ENCODE measurements at regions not wholly inside any gene's neighbourhood (a gene's known extent, or its start where the extent isn't known, plus 50 kb on each side); places are given as distances from the start of the nearest gene placed in this dataset.

DNA sequence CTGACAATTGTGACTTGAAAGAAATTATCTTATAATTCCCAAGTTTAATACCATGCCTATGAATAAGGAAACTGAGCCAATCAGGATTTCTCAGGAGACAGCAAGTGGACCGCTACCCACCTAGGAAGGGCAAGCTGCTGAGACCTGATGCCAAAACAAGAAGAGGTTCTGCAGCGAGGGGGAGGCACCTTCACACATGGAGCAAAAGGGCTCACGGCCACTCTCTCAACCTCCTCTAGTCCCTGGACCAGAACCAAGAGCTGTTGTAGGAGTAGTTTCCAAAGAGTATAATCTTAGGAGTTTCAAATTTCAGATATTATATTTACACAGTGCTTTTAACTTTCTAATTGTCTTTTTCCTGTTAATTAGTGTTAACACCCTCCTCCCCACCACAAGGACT lies 154.7 kb upstream of the ETAA1 start:
- H3K27ac ChIP-seq: no peak overlapping the region
- H3K4me1 ChIP-seq (ENCODE audit: low read depth): no peaks in the 10 kb centered on the region
- H3K27me3 ChIP-seq: no peaks in the 10 kb centered on the region
- no peak for DNase-seq (ENCODE audit: low read depth in 1 of 2, low spot score in 1 of 2)
- H3K9me3 ChIP-seq (ENCODE audit: low read depth): no peaks in the 10 kb centered on the region
- H3K36me3 ChIP-seq: no peaks in the 10 kb centered on the region
- TF ChIP-seq, protein P1, sequence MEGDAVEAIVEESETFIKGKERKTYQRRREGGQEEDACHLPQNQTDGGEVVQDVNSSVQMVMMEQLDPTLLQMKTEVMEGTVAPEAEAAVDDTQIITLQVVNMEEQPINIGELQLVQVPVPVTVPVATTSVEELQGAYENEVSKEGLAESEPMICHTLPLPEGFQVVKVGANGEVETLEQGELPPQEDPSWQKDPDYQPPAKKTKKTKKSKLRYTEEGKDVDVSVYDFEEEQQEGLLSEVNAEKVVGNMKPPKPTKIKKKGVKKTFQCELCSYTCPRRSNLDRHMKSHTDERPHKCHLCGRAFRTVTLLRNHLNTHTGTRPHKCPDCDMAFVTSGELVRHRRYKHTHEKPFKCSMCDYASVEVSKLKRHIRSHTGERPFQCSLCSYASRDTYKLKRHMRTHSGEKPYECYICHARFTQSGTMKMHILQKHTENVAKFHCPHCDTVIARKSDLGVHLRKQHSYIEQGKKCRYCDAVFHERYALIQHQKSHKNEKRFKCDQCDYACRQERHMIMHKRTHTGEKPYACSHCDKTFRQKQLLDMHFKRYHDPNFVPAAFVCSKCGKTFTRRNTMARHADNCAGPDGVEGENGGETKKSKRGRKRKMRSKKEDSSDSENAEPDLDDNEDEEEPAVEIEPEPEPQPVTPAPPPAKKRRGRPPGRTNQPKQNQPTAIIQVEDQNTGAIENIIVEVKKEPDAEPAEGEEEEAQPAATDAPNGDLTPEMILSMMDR (IDR thresholded peaks at IDR 0.05; ENCODE audit: low read depth, low read length): no peak
- H3K4me3 ChIP-seq: no peak overlapping the region

DNA sequence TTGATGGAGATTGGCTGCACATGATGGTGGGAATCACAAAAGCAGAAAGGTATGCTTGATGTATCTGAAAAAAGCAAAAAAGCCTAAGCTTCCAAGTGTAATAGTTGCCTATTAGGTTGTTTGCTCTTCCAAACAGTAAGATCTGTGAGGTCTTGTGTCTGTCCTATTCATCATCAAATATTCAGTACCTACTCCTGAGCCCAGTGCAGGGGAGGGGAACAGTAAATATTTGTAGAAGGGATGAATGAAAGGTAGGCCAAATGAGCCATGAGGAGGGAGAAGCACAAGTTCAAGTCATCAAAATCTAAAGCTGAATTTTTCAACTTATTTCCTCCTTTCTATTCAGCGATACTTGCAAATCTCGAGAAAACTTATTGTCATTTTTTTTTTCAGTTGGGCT lies 153.2 kb upstream of the ETAA1 start:
- TF ChIP-seq, protein P1 (IDR thresholded peaks at IDR 0.05; ENCODE audit: low read depth, low read length): no peak
- H3K4me1 ChIP-seq (ENCODE audit: low read depth): no peaks in the 10 kb centered on the region
- no peak overlapping the region for H3K4me3 ChIP-seq
- no peak overlapping the region for H3K27ac ChIP-seq
- H3K9me3 ChIP-seq (ENCODE audit: low read depth): no peaks in the 10 kb centered on the region
- H3K27me3 ChIP-seq: no peaks in the 10 kb centered on the region
- no peak for DNase-seq (ENCODE audit: low read depth in 1 of 2, low spot score in 1 of 2)
- no peaks in the 10 kb centered on the region for H3K36me3 ChIP-seq

DNA sequence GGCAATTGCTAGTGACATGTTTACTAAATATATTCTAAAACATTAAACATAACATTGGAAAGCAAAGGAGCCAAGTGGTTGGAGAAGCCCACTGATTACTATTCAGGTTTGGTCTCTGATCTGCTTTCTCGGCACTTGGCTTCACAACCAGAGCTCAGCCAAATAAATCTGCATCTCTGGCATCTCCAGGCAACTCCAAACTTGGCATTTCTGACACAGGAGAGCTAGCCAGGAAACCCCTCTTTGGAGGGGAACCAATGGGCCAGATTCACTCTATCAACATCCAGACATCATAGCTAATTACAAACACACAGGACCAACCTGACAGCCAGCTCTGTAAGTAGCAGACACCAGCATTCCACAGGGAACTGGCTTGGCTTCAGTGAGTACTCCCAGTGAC lies 150.3 kb upstream of the ETAA1 start:
- H3K27me3 ChIP-seq: no peaks in the 10 kb centered on the region
- H3K27ac ChIP-seq: no peak overlapping the region
- no peaks in the 10 kb centered on the region for H3K9me3 ChIP-seq (ENCODE audit: low read depth)
- no peaks in the 10 kb centered on the region for H3K4me1 ChIP-seq (ENCODE audit: low read depth)
- no peak overlapping the region for H3K4me3 ChIP-seq
- TF ChIP-seq, protein P1 (IDR thresholded peaks at IDR 0.05; ENCODE audit: low read depth, low read length): no peak
- no peaks in the 10 kb centered on the region for H3K36me3 ChIP-seq
- no peak for DNase-seq (ENCODE audit: low read depth in 1 of 2, low spot score in 1 of 2)

DNA sequence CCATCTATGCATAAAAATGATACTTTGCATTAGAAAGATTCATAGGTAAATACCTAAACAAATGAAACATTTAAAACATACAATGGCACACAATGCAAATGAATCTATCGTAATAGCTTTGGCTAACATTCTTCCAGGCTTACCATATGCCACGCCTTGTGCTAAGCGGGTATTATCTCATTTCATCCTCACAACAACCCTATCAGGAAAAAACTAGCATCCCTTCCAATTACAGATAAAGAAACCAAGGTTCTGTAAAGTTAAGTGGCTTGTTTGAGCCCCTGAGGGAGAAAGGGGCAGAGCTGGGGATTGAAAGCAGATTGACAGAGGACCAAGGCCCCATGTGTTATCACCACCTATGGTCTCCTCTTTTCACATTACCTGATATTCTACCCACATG lies 145.4 kb upstream of the ETAA1 start:
- Histone ChIP-seq H3K4me1 (ENCODE audit: low read depth) (no peaks in the 10 kb centered on the region), H3K27me3 (no peaks in the 10 kb centered on the region), H3K9me3 (ENCODE audit: low read depth) (no peaks in the 10 kb centered on the region), H3K4me3 (no peak overlapping the region), H3K27ac (no peak overlapping the region), H3K36me3 (no peaks in the 10 kb centered on the region)
- DNase-seq (ENCODE audit: low read depth in 1 of 2, low spot score in 1 of 2): no peak
- TF ChIP-seq, protein P1 (IDR thresholded peaks at IDR 0.05; ENCODE audit: low read depth, low read length): no peak

DNA sequence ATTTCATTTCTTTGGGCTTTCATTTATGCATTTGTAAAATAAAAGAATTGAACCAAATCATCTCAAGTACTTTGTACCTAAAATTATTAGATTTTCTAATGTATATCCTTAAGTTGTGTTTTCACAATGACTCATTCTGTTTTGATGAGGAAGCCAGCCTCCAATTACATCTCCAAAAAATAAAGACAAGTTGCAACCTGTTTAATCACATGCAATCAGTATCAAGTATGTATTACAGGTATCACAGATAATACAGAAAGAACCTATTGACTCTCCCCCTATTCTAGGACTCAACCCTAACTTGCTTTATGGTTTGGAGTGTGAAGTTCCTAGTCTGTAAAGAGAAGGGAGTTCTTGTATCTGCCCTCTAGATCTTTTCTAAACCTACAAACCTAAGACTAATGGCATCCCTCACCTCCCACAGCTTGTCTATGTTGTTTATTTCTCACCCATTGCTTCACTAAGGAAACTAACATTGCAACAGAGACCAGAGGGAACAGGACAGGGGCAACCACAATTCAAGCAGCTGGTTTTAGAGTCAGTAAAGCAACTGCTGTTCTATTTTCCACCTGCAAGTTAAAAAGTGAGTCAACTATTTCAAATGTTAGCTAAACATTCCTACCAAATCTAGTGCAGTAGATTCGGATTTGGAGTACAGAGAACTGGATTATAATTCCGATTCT lies 141.1 kb upstream of the ETAA1 start:
- Histone ChIP-seq H3K27ac (no peak overlapping the region), H3K4me3 (no peak overlapping the region), H3K27me3 (no peaks in the 10 kb centered on the region), H3K4me1 (ENCODE audit: low read depth) (no peaks in the 10 kb centered on the region), H3K9me3 (ENCODE audit: low read depth) (no peaks in the 10 kb centered on the region), H3K36me3 (no peaks in the 10 kb centered on the region)
- TF ChIP-seq, protein P1 (IDR thresholded peaks at IDR 0.05; ENCODE audit: low read depth, low read length): no peak
- peak in 1 of 2 donors; percentile 63 for DNase-seq (ENCODE audit: low read depth in 1 of 2, low spot score in 1 of 2)

Measured in cardiac muscle cell (in vitro differentiated cells and primary cell).